Trophoblast cell (in vitro differentiated cells and primary cell): ENCODE measurements at regions not wholly inside any gene's neighbourhood (a gene's known extent, or its start where the extent isn't known, plus 50 kb on each side); places are given as distances from the start of the nearest gene placed in this dataset.

ENCODE experiments used
- DNase-seq, 2 donors: peaks; one replicate each; pipeline ENCODE4 v3.0.0-alpha.2; 2016
- H2AFZ ChIP-seq: 2 replicates; pipeline ENCODE4 v1.6.1; 2013; ENCODE audit warnings: low read length, moderate library complexity, mild to moderate bottlenecking; ENCODE audit not compliant: insufficient read depth, poor library complexity
- H2AK5ac ChIP-seq: 2 replicates; pipeline ENCODE4 v1.6.1; 2013; ENCODE audit warnings: mild to moderate bottlenecking, low read length
- H2BK120ac ChIP-seq: 2 replicates; pipeline ENCODE4 v1.6.1; 2013; ENCODE audit warnings: low read length, mild to moderate bottlenecking, moderate library complexity; ENCODE audit not compliant: insufficient read depth, poor library complexity
- H2BK12ac ChIP-seq: 2 replicates; pipeline ENCODE4 v1.6.1; 2013; ENCODE audit warnings: mild to moderate bottlenecking, low read length, moderate library complexity
- H2BK5ac ChIP-seq: 2 replicates; pipeline ENCODE4 v1.6.1; 2013; ENCODE audit warnings: low read length, low read depth, moderate library complexity, mild to moderate bottlenecking; ENCODE audit not compliant: poor library complexity
- H3K14ac ChIP-seq: 2 replicates; pipeline ENCODE4 v1.6.1; 2013; ENCODE audit warnings: mild to moderate bottlenecking, low read length
- H3K18ac ChIP-seq: 2 replicates; pipeline ENCODE4 v1.6.1; 2013; ENCODE audit warnings: mild to moderate bottlenecking, low read length
- H3K23ac ChIP-seq: 2 replicates; pipeline ENCODE4 v1.6.1; 2013; ENCODE audit warnings: low read length
- H3K27ac ChIP-seq: 2 replicates; pipeline ENCODE4 v1.5.1; 2013; ENCODE audit warnings: low read depth, mild to moderate bottlenecking, inconsistent platforms, low read length, moderate library complexity
- H3K27me3 ChIP-seq: 2 replicates; pipeline ENCODE4 v1.6.1; 2013; ENCODE audit warnings: inconsistent platforms, mild to moderate bottlenecking, low read length, moderate library complexity; ENCODE audit not compliant: insufficient read depth
- H3K36me3 ChIP-seq, 2 experiments: 1 replicate in 1 of 2; 2 replicates in 1 of 2; pipeline ENCODE4 v1.6.1; 2013; ENCODE audit warnings: low read length in 2 of 2, mild to moderate bottlenecking in 2 of 2, moderate library complexity in 1 of 2; ENCODE audit not compliant: insufficient read depth in 2 of 2, control insufficient read depth in 1 of 2
- H3K4ac ChIP-seq: 2 replicates; pipeline ENCODE4 v1.6.1; 2013; ENCODE audit warnings: low read depth, mild to moderate bottlenecking, low read length, moderate library complexity
- H3K4me1 ChIP-seq, 2 experiments: 1 replicate in 1 of 2; 2 replicates in 1 of 2; pipeline ENCODE4 v1.6.1; 2013; ENCODE audit warnings: low read length in 2 of 2, mild to moderate bottlenecking in 2 of 2, moderate library complexity in 1 of 2; ENCODE audit not compliant: insufficient read depth in 2 of 2, control insufficient read depth in 1 of 2
- H3K4me2 ChIP-seq: 2 replicates; pipeline ENCODE4 v1.6.1; 2013; ENCODE audit warnings: inconsistent platforms, mild to moderate bottlenecking, low read length, moderate library complexity
- H3K4me3 ChIP-seq: 2 replicates; pipeline ENCODE4 v1.5.1; 2013; ENCODE audit warnings: mild to moderate bottlenecking, low read depth, low read length, inconsistent platforms
- H3K79me1 ChIP-seq: one replicate; pipeline ENCODE4 v1.6.1; 2013; ENCODE audit warnings: low read length
- H3K79me2 ChIP-seq: 2 replicates; pipeline ENCODE4 v1.6.1; 2013; ENCODE audit warnings: low read length, mild to moderate bottlenecking; ENCODE audit not compliant: control insufficient read depth, insufficient read depth, poor library complexity
- H3K9ac ChIP-seq: 2 replicates; pipeline ENCODE4 v1.6.1; 2013; ENCODE audit warnings: mild to moderate bottlenecking, low read length
- H3K9me3 ChIP-seq: 2 replicates; pipeline ENCODE4 v1.6.1; 2013; ENCODE audit warnings: low read depth, mild to moderate bottlenecking, control low read depth, inconsistent platforms, low read length; ENCODE audit not compliant: insufficient read depth
- H4K12ac ChIP-seq: 2 replicates; pipeline ENCODE4 v1.6.1; 2013; ENCODE audit warnings: low read depth, mild to moderate bottlenecking, low read length, moderate library complexity
- H4K8ac ChIP-seq: 2 replicates; pipeline ENCODE4 v1.6.1; 2013; ENCODE audit warnings: low read depth, mild to moderate bottlenecking, low read length, moderate library complexity
- H4K91ac ChIP-seq: one replicate; pipeline ENCODE4 v1.6.1; 2013; ENCODE audit warnings: low read depth, mild to moderate bottlenecking, low read length, moderate library complexity
- WGBS: extraction: QIAGEN DNeasy Blood & Tissue Kit; methylation state at CpG from one replicate; pipeline ENCODE4 v1.1.7; 2013; ENCODE audit warnings: missing lambda C conversion rate; ENCODE audit not compliant: insufficient read length, insufficient coverage; ENCODE audit errors: extremely low coverage; 5-methylcytosine and 5-hydroxymethylcytosine counted together

- no peak for DNase-seq
- no peaks in the 10 kb centered on the region for H3K9me3 ChIP-seq
- no peak overlapping the region for H4K91ac ChIP-seq
- H3K4me2 ChIP-seq, result no peak overlapping the region
- H4K8ac ChIP-seq, result no peak overlapping the region
- no peak overlapping the region for H2BK5ac ChIP-seq
- no peaks in the 10 kb centered on the region for H3K27me3 ChIP-seq
- no peak overlapping the region for H2BK12ac ChIP-seq
- H3K36me3 ChIP-seq, result no peaks in the 10 kb centered on the region
- H3K23ac ChIP-seq, result no peak overlapping the region
- no peak overlapping the region for H3K4me3 ChIP-seq
- no peak overlapping the region for H2BK120ac ChIP-seq
- no peaks in the 10 kb centered on the region for H3K4me1 ChIP-seq
- no peaks in the 10 kb centered on the region for H3K79me2 ChIP-seq
- no peaks in the 10 kb centered on the region for H3K79me1 ChIP-seq
- H3K18ac ChIP-seq, result no peak overlapping the region
- no peak overlapping the region for H4K12ac ChIP-seq
- H3K9ac ChIP-seq, result no peak overlapping the region
- no peak overlapping the region for H3K4ac ChIP-seq
- WGBS, result no CpG with 5 or more reads among the region's 4 CpGs
- no peak overlapping the region for H2AFZ ChIP-seq
- H2AK5ac ChIP-seq, result no peak overlapping the region
- no peak overlapping the region for H3K14ac ChIP-seq
- H3K27ac ChIP-seq, result no peak overlapping the region
These were observed 129.3 kb downstream of the TMA16 start for GRCh38 chr4:163623787-163624186.

- no peak overlapping the region for H3K4ac ChIP-seq
- no peak overlapping the region for H3K4me2 ChIP-seq
- H2BK12ac ChIP-seq, result no peak overlapping the region
- H3K36me3 ChIP-seq, result no peaks in the 10 kb centered on the region
- no peaks in the 10 kb centered on the region for H3K79me1 ChIP-seq
- H3K9me3 ChIP-seq, result no peaks in the 10 kb centered on the region
- no peak overlapping the region for H3K18ac ChIP-seq
- no peak overlapping the region for H4K12ac ChIP-seq
- H4K91ac ChIP-seq, result no peak overlapping the region
- no peak overlapping the region for H3K23ac ChIP-seq
- WGBS, result no CpG with 5 or more reads among the region's 1 CpG
- H2BK5ac ChIP-seq, result no peak overlapping the region
- no peak overlapping the region for H3K9ac ChIP-seq
- no peaks in the 10 kb centered on the region for H3K79me2 ChIP-seq
- no peak overlapping the region for H2AFZ ChIP-seq
- H3K14ac ChIP-seq, result no peak overlapping the region
- H2BK120ac ChIP-seq, result no peak overlapping the region
- no peak for DNase-seq
- H3K27me3 ChIP-seq, result no peaks in the 10 kb centered on the region
- H3K27ac ChIP-seq, result no peak overlapping the region
- no peak overlapping the region for H2AK5ac ChIP-seq
- no peak overlapping the region for H4K8ac ChIP-seq
- no peak overlapping the region for H3K4me3 ChIP-seq
- H3K4me1 ChIP-seq, result no peaks in the 10 kb centered on the region
These were observed 130.2 kb downstream of the TMA16 start for GRCh38 chr4:163624727-163625126.

GRCh38 chr4:163631288-163631687 lies 136.8 kb downstream of the TMA16 start:
- H4K8ac ChIP-seq, result no peak overlapping the region
- H3K9ac ChIP-seq, result no peak overlapping the region
- H3K27ac ChIP-seq, result no peak overlapping the region
- H2BK5ac ChIP-seq, result no peak overlapping the region
- no peak overlapping the region for H2BK120ac ChIP-seq
- no peaks in the 10 kb centered on the region for H3K79me2 ChIP-seq
- H3K79me1 ChIP-seq, result no peaks in the 10 kb centered on the region
- no peak overlapping the region for H3K14ac ChIP-seq
- no CpG with 5 or more reads among the region's 6 CpGs for WGBS
- no peaks in the 10 kb centered on the region for H3K36me3 ChIP-seq
- no peaks in the 10 kb centered on the region for H3K4me1 ChIP-seq
- no peak overlapping the region for H4K91ac ChIP-seq
- no peak overlapping the region for H4K12ac ChIP-seq
- H3K4ac ChIP-seq, result no peak overlapping the region
- no peak overlapping the region for H3K18ac ChIP-seq
- H3K23ac ChIP-seq, result no peak overlapping the region
- H3K27me3 ChIP-seq, result no peaks in the 10 kb centered on the region
- no peak overlapping the region for H3K4me3 ChIP-seq
- H2AK5ac ChIP-seq, result no peak overlapping the region
- H2BK12ac ChIP-seq, result no peak overlapping the region
- no peak overlapping the region for H3K4me2 ChIP-seq
- DNase-seq, result no peak
- H3K9me3 ChIP-seq, result no peaks in the 10 kb centered on the region
- H2AFZ ChIP-seq, result no peak overlapping the region

DNA sequence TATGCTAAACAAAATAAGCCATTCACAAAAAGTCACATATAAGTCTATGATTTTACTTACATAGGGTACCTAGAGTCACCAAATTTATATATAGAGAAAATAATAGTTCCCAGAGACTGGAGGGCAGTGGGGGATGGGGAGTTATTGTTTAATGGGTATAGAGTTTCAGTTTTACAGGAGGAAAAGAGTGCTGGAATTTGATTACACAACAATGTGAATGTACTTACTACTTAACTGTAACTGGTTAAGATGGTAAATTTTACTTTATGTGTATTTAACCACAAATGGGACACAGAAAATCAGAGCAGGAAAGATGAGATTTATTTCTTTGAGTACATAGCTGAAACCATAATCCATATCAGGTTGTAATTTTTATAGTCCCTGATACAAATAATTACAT lies 144.4 kb downstream of the TMA16 start:
- Histone ChIP-seq H3K9me3 (no peaks in the 10 kb centered on the region), H3K4me1 (no peaks in the 10 kb centered on the region), H3K23ac (no peak overlapping the region), H3K14ac (no peak overlapping the region), H2AFZ (no peak overlapping the region), H4K12ac (no peak overlapping the region), H3K4ac (no peak overlapping the region), H2BK120ac (no peak overlapping the region), H3K4me3 (no peak overlapping the region), H2BK5ac (no peak overlapping the region), H3K4me2 (no peak overlapping the region), H2AK5ac (no peak overlapping the region), H4K91ac (no peak overlapping the region), H3K79me1 (no peaks in the 10 kb centered on the region), H3K27me3 (no peaks in the 10 kb centered on the region), H4K8ac (no peak overlapping the region), H3K36me3 (no peaks in the 10 kb centered on the region), H3K9ac (no peak overlapping the region), H2BK12ac (no peak overlapping the region), H3K79me2 (no peaks in the 10 kb centered on the region), H3K27ac (no peak overlapping the region), H3K18ac (no peak overlapping the region)
- no peak for DNase-seq
